Ectodermal cell (in vitro differentiated cells): ENCODE measurements at regions not wholly inside any gene's neighbourhood (a gene's known extent, or its start where the extent isn't known, plus 50 kb on each side); places are given as distances from the start of the nearest gene placed in this dataset.
A peak's percentile ranks its signal among the peaks of the same experiment; 100 is the strongest.

Experiments
- H3K27ac ChIP-seq: 2 replicates; pipeline ENCODE4 v1.7.0; 2013; ENCODE audit warnings: mild to moderate bottlenecking, low read depth, low read length; ENCODE audit not compliant: insufficient read depth, poor library complexity, severe bottlenecking
- H3K27me3 ChIP-seq: 2 replicates; pipeline ENCODE4 v1.7.0; 2013; ENCODE audit warnings: mild to moderate bottlenecking, low read length; ENCODE audit not compliant: insufficient read depth, control insufficient read depth, poor library complexity, severe bottlenecking
- H3K36me3 ChIP-seq: one replicate; pipeline ENCODE4 v1.7.0; 2013; ENCODE audit warnings: low read length; ENCODE audit not compliant: control insufficient read depth, insufficient read depth
- H3K4me1 ChIP-seq: one replicate; pipeline ENCODE4 v1.7.0; 2013; ENCODE audit warnings: low read length; ENCODE audit not compliant: control insufficient read depth, insufficient read depth
- H3K4me3 ChIP-seq: 2 replicates; pipeline ENCODE4 v1.7.0; 2013; ENCODE audit warnings: low read depth, low read length, control low read depth; ENCODE audit not compliant: insufficient read depth
- H3K9me3 ChIP-seq: 2 replicates; pipeline ENCODE4 v1.7.0; 2013; ENCODE audit warnings: mild to moderate bottlenecking, low read length, moderate library complexity; ENCODE audit not compliant: control insufficient read depth
- WGBS, 2 experiments: methylation state at CpG; one replicate each; pipeline ENCODE4 v1.1.7; 2013; ENCODE audit warnings: missing lambda C conversion rate in 2 of 2; 5-methylcytosine and 5-hydroxymethylcytosine counted together

GRCh38 chr14:55942826-55943225 lies 175.4 kb upstream of the PELI2 start:
- Histone ChIP-seq H3K36me3 (no peaks in the 10 kb centered on the region), H3K27ac (no peak overlapping the region), H3K27me3 (no peaks in the 10 kb centered on the region), H3K9me3 (no peaks in the 10 kb centered on the region), H3K4me3 (no peak overlapping the region), H3K4me1 (no peaks in the 10 kb centered on the region)
- WGBS, 2 experiments = 80 to 95% methylated on average over 1 of the region's 1 CpG

- Histone ChIP-seq H3K27ac (no peak overlapping the region), H3K9me3 (no peaks in the 10 kb centered on the region), H3K4me1 (no peaks in the 10 kb centered on the region), H3K4me3 (no peak overlapping the region), H3K27me3 (no peaks in the 10 kb centered on the region), H3K36me3 (no peaks in the 10 kb centered on the region)
- WGBS, 2 experiments = 92 to 99% methylated on average over 3 of the region's 3 CpGs
These were observed 173.5 kb upstream of the PELI2 start for GRCh38 chr14:55944757-55945156.

- WGBS, 2 experiments = 97% methylated on average over 2 of the region's 2 CpGs
- Histone ChIP-seq H3K27ac (no peak overlapping the region), H3K9me3 (no peaks in the 10 kb centered on the region), H3K4me1 (peaks cover 2% of the 10 kb centered on the region), H3K27me3 (no peaks in the 10 kb centered on the region), H3K36me3 (no peaks in the 10 kb centered on the region), H3K4me3 (no peak overlapping the region)
These were observed 172.0 kb upstream of the PELI2 start for GRCh38 chr14:55946231-55946630.

GRCh38 chr14:55948399-55948798 lies 169.8 kb upstream of the PELI2 start:
- 62 to 72% methylated on average over 2 to 3 of the region's 3 CpGs for WGBS, 2 experiments
- no peak overlapping the region for H3K27ac ChIP-seq

GRCh38 chr14:55949708-55950107 lies 168.5 kb upstream of the PELI2 start:
- Histone ChIP-seq H3K4me3 (no peak overlapping the region), H3K27ac (no peak overlapping the region), H3K36me3 (no peaks in the 10 kb centered on the region), H3K9me3 (no peaks in the 10 kb centered on the region), H3K4me1 (peaks cover 8% of the 10 kb centered on the region), H3K27me3 (no peaks in the 10 kb centered on the region)
- WGBS, 2 experiments = 91 to 100% methylated on average over 1 to 3 of the region's 3 CpGs

More at GRCh38 chr14:55948399-55948798, 169.8 kb upstream of the PELI2 start:
- Histone ChIP-seq H3K9me3 (no peaks in the 10 kb centered on the region), H3K4me3 (no peak overlapping the region), H3K4me1 (peaks cover 8% of the 10 kb centered on the region), H3K36me3 (no peaks in the 10 kb centered on the region), H3K27me3 (no peaks in the 10 kb centered on the region)

- 92 to 96% methylated on average over 6 to 7 of the region's 7 CpGs for WGBS, 2 experiments
- Histone ChIP-seq H3K27ac (no peak overlapping the region), H3K4me3 (no peak overlapping the region)
These were observed 168.1 kb upstream of the PELI2 start for GRCh38 chr14:55950135-55950534.

GRCh38 chr14:55951341-55952206 lies 166.6 kb upstream of the PELI2 start:
- Histone ChIP-seq H3K4me3 (no peak overlapping the region), H3K4me1 (peaks cover 8% of the 10 kb centered on the region), H3K9me3 (no peaks in the 10 kb centered on the region), H3K36me3 (no peaks in the 10 kb centered on the region), H3K27ac (no peak overlapping the region), H3K27me3 (no peaks in the 10 kb centered on the region)
- WGBS, 2 experiments = 74 to 79% methylated on average over 9 of the region's 9 CpGs

More at GRCh38 chr14:55950135-55950534, 168.1 kb upstream of the PELI2 start:
- peaks cover 8% of the 10 kb centered on the region for H3K4me1 ChIP-seq
- H3K27me3 ChIP-seq = no peaks in the 10 kb centered on the region
- no peaks in the 10 kb centered on the region for H3K9me3 ChIP-seq
- H3K36me3 ChIP-seq = no peaks in the 10 kb centered on the region

- Histone ChIP-seq H3K27ac (no peak overlapping the region), H3K4me3 (no peak overlapping the region), H3K27me3 (peaks cover 6% of the 10 kb centered on the region), H3K4me1 (peaks cover 19% of the 10 kb centered on the region), H3K36me3 (no peaks in the 10 kb centered on the region), H3K9me3 (no peaks in the 10 kb centered on the region)
These were observed 164.1 kb upstream of the PELI2 start for GRCh38 chr14:55954108-55954507.

- Histone ChIP-seq H3K27ac (no peak overlapping the region), H3K9me3 (no peaks in the 10 kb centered on the region), H3K4me1 (peaks cover 19% of the 10 kb centered on the region), H3K27me3 (peaks cover 6% of the 10 kb centered on the region), H3K36me3 (no peaks in the 10 kb centered on the region), H3K4me3 (no peak overlapping the region)
- WGBS, 2 experiments = 77 to 83% methylated on average over 3 of the region's 3 CpGs
These were observed 163.0 kb upstream of the PELI2 start for GRCh38 chr14:55955175-55955574.

- H3K4me3 ChIP-seq = no peak overlapping the region
- 1 to 3% methylated on average over 7 of the region's 7 CpGs for WGBS, 2 experiments
- H3K4me1 ChIP-seq = peaks cover 11% of the 10 kb centered on the region
- H3K36me3 ChIP-seq = no peaks in the 10 kb centered on the region
- H3K27ac ChIP-seq = peak overlapping the region; percentile 1
- H3K27me3 ChIP-seq = peaks cover 6% of the 10 kb centered on the region
- no peaks in the 10 kb centered on the region for H3K9me3 ChIP-seq
These were observed 160.3 kb upstream of the PELI2 start for GRCh38 chr14:55957950-55958349.
